ENCODE measurements at regions not wholly inside any gene's neighbourhood (a gene's known extent, or its start where the extent isn't known, plus 50 kb on each side); places are given as distances from the start of the nearest gene placed in this dataset.

- Histone ChIP-seq H3K4me3 (ENCODE audit: low read depth in 1 of 2, low read length in 2 of 2) (no peak overlapping the region), H3K9me3 (ENCODE audit: control insufficient read depth in 1 of 2, low read length in 2 of 2) (no peaks in the 10 kb centered on the region), H3K4me1 (ENCODE audit: control insufficient read depth in 1 of 2, insufficient read depth in 2 of 2, low read length in 2 of 2) (no peaks in the 10 kb centered on the region), H3K27me3 (ENCODE audit: low read depth, low read length) (no peaks in the 10 kb centered on the region), H3K27ac (ENCODE audit: low read length) (no peak overlapping the region), H3K36me3 (ENCODE audit: control insufficient read depth in 1 of 2, insufficient read depth in 2 of 2, low read length in 2 of 2) (no peaks in the 10 kb centered on the region)
Measured at GRCh38 chr13:106680796-106681472, 113.0 kb upstream of the ARGLU1 start.

- Histone ChIP-seq H3K4me1 (ENCODE audit: control insufficient read depth in 1 of 2, insufficient read depth in 2 of 2, low read length in 2 of 2) (no peaks in the 10 kb centered on the region), H3K36me3 (ENCODE audit: control insufficient read depth in 1 of 2, insufficient read depth in 2 of 2, low read length in 2 of 2) (no peaks in the 10 kb centered on the region), H3K27me3 (ENCODE audit: low read depth, low read length) (no peaks in the 10 kb centered on the region), H3K4me3 (ENCODE audit: low read depth in 1 of 2, low read length in 2 of 2) (no peak overlapping the region), H3K9me3 (ENCODE audit: control insufficient read depth in 1 of 2, low read length in 2 of 2) (no peaks in the 10 kb centered on the region), H3K27ac (ENCODE audit: low read length) (no peak overlapping the region)
Measured at GRCh38 chr13:106678646-106679418, 110.9 kb upstream of the ARGLU1 start.

GRCh38 chr13:106675311-106675710 is 107.4 kb upstream of the ARGLU1 start:
- Histone ChIP-seq H3K4me3 (ENCODE audit: low read depth in 1 of 2, low read length in 2 of 2) (no peak overlapping the region), H3K9me3 (ENCODE audit: control insufficient read depth in 1 of 2, low read length in 2 of 2) (no peaks in the 10 kb centered on the region), H3K27ac (ENCODE audit: low read length) (no peak overlapping the region), H3K27me3 (ENCODE audit: low read depth, low read length) (no peaks in the 10 kb centered on the region), H3K4me1 (ENCODE audit: control insufficient read depth in 1 of 2, insufficient read depth in 2 of 2, low read length in 2 of 2) (no peaks in the 10 kb centered on the region), H3K36me3 (ENCODE audit: control insufficient read depth in 1 of 2, insufficient read depth in 2 of 2, low read length in 2 of 2) (no peaks in the 10 kb centered on the region)

- Histone ChIP-seq H3K4me3 (ENCODE audit: low read depth in 1 of 2, low read length in 2 of 2) (no peak overlapping the region), H3K27me3 (ENCODE audit: low read depth, low read length) (no peaks in the 10 kb centered on the region), H3K4me1 (ENCODE audit: control insufficient read depth in 1 of 2, insufficient read depth in 2 of 2, low read length in 2 of 2) (no peaks in the 10 kb centered on the region), H3K27ac (ENCODE audit: low read length) (no peak overlapping the region), H3K9me3 (ENCODE audit: control insufficient read depth in 1 of 2, low read length in 2 of 2) (no peaks in the 10 kb centered on the region), H3K36me3 (ENCODE audit: control insufficient read depth in 1 of 2, insufficient read depth in 2 of 2, low read length in 2 of 2) (no peaks in the 10 kb centered on the region)
Measured at GRCh38 chr13:106660746-106661625, 93.0 kb upstream of the ARGLU1 start.

- no peaks in the 10 kb centered on the region for H3K9me3 ChIP-seq (ENCODE audit: control insufficient read depth in 1 of 2, low read length in 2 of 2)
- no peaks in the 10 kb centered on the region for H3K27me3 ChIP-seq (ENCODE audit: low read depth, low read length)
- no peaks in the 10 kb centered on the region for H3K36me3 ChIP-seq (ENCODE audit: control insufficient read depth in 1 of 2, insufficient read depth in 2 of 2, low read length in 2 of 2)
- H3K4me3 ChIP-seq (ENCODE audit: low read depth in 1 of 2, low read length in 2 of 2), result no peak overlapping the region
- no peak overlapping the region for H3K27ac ChIP-seq (ENCODE audit: low read length)
- H3K4me1 ChIP-seq (ENCODE audit: control insufficient read depth in 1 of 2, insufficient read depth in 2 of 2, low read length in 2 of 2), result no peaks in the 10 kb centered on the region
Measured at GRCh38 chr13:106657104-106657503, 89.2 kb upstream of the ARGLU1 start.

- H3K27ac ChIP-seq (ENCODE audit: low read length), result no peak overlapping the region
- no peaks in the 10 kb centered on the region for H3K36me3 ChIP-seq (ENCODE audit: control insufficient read depth in 1 of 2, insufficient read depth in 2 of 2, low read length in 2 of 2)
- no peaks in the 10 kb centered on the region for H3K27me3 ChIP-seq (ENCODE audit: low read depth, low read length)
- no peak overlapping the region for H3K4me3 ChIP-seq (ENCODE audit: low read depth in 1 of 2, low read length in 2 of 2)
- no peaks in the 10 kb centered on the region for H3K9me3 ChIP-seq (ENCODE audit: control insufficient read depth in 1 of 2, low read length in 2 of 2)
- H3K4me1 ChIP-seq (ENCODE audit: control insufficient read depth in 1 of 2, insufficient read depth in 2 of 2, low read length in 2 of 2), result no peaks in the 10 kb centered on the region
Measured at GRCh38 chr13:106656186-106656585, 88.2 kb upstream of the ARGLU1 start.

GRCh38 chr13:106651442-106651841 is 83.5 kb upstream of the ARGLU1 start:
- H3K27ac ChIP-seq (ENCODE audit: low read length), result no peak overlapping the region
- H3K27me3 ChIP-seq (ENCODE audit: low read depth, low read length), result no peaks in the 10 kb centered on the region
- no peaks in the 10 kb centered on the region for H3K36me3 ChIP-seq (ENCODE audit: control insufficient read depth in 1 of 2, insufficient read depth in 2 of 2, low read length in 2 of 2)
- H3K4me3 ChIP-seq (ENCODE audit: low read depth in 1 of 2, low read length in 2 of 2), result no peak overlapping the region
- no peaks in the 10 kb centered on the region for H3K9me3 ChIP-seq (ENCODE audit: control insufficient read depth in 1 of 2, low read length in 2 of 2)
- H3K4me1 ChIP-seq (ENCODE audit: control insufficient read depth in 1 of 2, insufficient read depth in 2 of 2, low read length in 2 of 2), result no peaks in the 10 kb centered on the region

- H3K36me3 ChIP-seq (ENCODE audit: control insufficient read depth in 1 of 2, insufficient read depth in 2 of 2, low read length in 2 of 2), result no peaks in the 10 kb centered on the region
- H3K9me3 ChIP-seq (ENCODE audit: control insufficient read depth in 1 of 2, low read length in 2 of 2), result no peaks in the 10 kb centered on the region
- no peaks in the 10 kb centered on the region for H3K27me3 ChIP-seq (ENCODE audit: low read depth, low read length)
- no peak overlapping the region for H3K4me3 ChIP-seq (ENCODE audit: low read depth in 1 of 2, low read length in 2 of 2)
- H3K27ac ChIP-seq (ENCODE audit: low read length), result no peak overlapping the region
- no peaks in the 10 kb centered on the region for H3K4me1 ChIP-seq (ENCODE audit: control insufficient read depth in 1 of 2, insufficient read depth in 2 of 2, low read length in 2 of 2)
Measured at GRCh38 chr13:106650690-106651205, 82.8 kb upstream of the ARGLU1 start.

- no peaks in the 10 kb centered on the region for H3K27me3 ChIP-seq (ENCODE audit: low read depth, low read length)
- H3K36me3 ChIP-seq (ENCODE audit: control insufficient read depth in 1 of 2, insufficient read depth in 2 of 2, low read length in 2 of 2), result no peaks in the 10 kb centered on the region
- no peak overlapping the region for H3K27ac ChIP-seq (ENCODE audit: low read length)
- H3K9me3 ChIP-seq (ENCODE audit: control insufficient read depth in 1 of 2, low read length in 2 of 2), result no peaks in the 10 kb centered on the region
- no peaks in the 10 kb centered on the region for H3K4me1 ChIP-seq (ENCODE audit: control insufficient read depth in 1 of 2, insufficient read depth in 2 of 2, low read length in 2 of 2)
- H3K4me3 ChIP-seq (ENCODE audit: low read depth in 1 of 2, low read length in 2 of 2), result no peak overlapping the region
Measured at GRCh38 chr13:106649495-106649894, 81.6 kb upstream of the ARGLU1 start.

GRCh38 chr13:106640515-106640914 is 72.6 kb upstream of the ARGLU1 start:
- H3K27ac ChIP-seq (ENCODE audit: low read length), result no peak overlapping the region
- H3K36me3 ChIP-seq (ENCODE audit: control insufficient read depth in 1 of 2, insufficient read depth in 2 of 2, low read length in 2 of 2), result no peaks in the 10 kb centered on the region
- H3K9me3 ChIP-seq (ENCODE audit: control insufficient read depth in 1 of 2, low read length in 2 of 2), result no peaks in the 10 kb centered on the region
- H3K4me3 ChIP-seq (ENCODE audit: low read depth in 1 of 2, low read length in 2 of 2), result no peak overlapping the region
- no peaks in the 10 kb centered on the region for H3K27me3 ChIP-seq (ENCODE audit: low read depth, low read length)
- H3K4me1 ChIP-seq (ENCODE audit: control insufficient read depth in 1 of 2, insufficient read depth in 2 of 2, low read length in 2 of 2), result no peaks in the 10 kb centered on the region

GRCh38 chr13:106637519-106637918 is 69.6 kb upstream of the ARGLU1 start:
- Histone ChIP-seq H3K27me3 (ENCODE audit: low read depth, low read length) (no peaks in the 10 kb centered on the region), H3K4me1 (ENCODE audit: control insufficient read depth in 1 of 2, insufficient read depth in 2 of 2, low read length in 2 of 2) (no peaks in the 10 kb centered on the region), H3K36me3 (ENCODE audit: control insufficient read depth in 1 of 2, insufficient read depth in 2 of 2, low read length in 2 of 2) (no peaks in the 10 kb centered on the region), H3K27ac (ENCODE audit: low read length) (no peak overlapping the region), H3K9me3 (ENCODE audit: control insufficient read depth in 1 of 2, low read length in 2 of 2) (no peaks in the 10 kb centered on the region), H3K4me3 (ENCODE audit: low read depth in 1 of 2, low read length in 2 of 2) (no peak overlapping the region)
